Stimulated activated CD8-positive, alpha-beta memory T cell treated with anti-CD3 and anti-CD28 coated beads, Interleukin-15, amount 100 ng/mL, for 48 hours (primary cell): ENCODE measurements at regions not wholly inside any gene's neighbourhood (a gene's known extent, or its start where the extent isn't known, plus 50 kb on each side); places are given as distances from the start of the nearest gene placed in this dataset.

Experiments
- DNase-seq, 2 donors: peaks; one replicate each; pipeline ENCODE4 v3.0.0-alpha.2; 2020; ENCODE audit warnings: low read depth in 2 of 2

DNA sequence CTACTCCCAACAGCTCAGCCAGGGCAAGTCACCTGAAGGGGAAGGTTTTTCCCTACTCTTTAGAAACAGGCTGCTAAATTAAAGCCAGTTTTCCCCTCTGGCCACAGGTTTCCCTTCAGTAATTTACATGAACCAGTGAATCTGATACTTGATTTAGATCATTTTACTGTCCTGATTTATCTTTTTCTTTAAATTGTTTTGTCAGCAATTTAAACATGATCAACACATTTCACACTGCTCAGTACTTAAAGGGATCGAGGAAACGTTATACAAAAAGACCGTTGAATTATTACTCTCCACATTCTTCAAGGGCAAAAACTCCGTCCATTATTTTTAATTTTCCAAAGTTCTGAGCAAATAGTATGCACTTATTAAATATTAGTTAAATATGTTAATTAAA is 1165.7 kb upstream of the GYPC start:
- no peak for DNase-seq

DNA sequence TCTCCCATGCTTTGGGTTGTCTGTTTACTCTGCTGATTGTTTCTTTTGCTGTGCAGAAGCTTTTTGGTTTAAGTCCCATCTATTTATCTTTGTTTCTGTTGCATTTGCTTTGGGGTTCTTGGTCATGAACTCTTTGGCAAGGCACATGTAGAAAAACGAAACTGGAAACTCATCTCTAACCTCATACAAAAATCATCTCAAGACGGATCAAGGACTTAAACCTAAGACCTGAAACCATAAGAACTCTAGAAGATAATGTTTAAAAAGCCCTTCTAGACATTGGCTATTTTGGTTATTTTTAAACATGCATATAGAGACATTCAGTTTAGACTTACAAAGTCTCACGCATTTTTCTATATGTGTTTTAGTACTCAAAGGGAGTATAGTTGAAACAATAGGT is 1164.3 kb upstream of the GYPC start:
- no peak for DNase-seq

- DNase-seq, result no peak
Measured at GRCh38 chr2:125512313-125512712, 1143.6 kb upstream of the GYPC start.

- no peak for DNase-seq
Measured at GRCh38 chr2:125516496-125517109, 1139.4 kb upstream of the GYPC start.

DNA sequence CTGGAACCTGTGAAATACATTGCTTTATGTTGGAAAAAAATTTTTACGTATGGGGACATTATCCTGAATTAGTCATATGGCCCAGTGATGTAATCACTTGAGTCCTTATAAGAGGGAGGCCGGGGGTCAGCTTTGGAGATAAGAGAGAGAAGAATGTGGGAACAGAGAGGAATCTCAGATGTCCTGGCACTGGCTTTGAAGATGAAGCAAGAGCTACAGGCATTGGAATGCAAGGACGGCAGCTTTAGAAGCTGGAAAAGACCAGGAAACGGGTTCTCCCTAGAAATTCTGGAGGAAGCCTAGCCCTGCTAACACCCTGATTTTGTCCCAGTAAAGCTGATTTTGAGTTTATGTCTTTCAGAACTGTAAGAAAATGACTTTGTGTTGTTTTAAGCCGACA is 1129.9 kb upstream of the GYPC start:
- no peak for DNase-seq

DNA sequence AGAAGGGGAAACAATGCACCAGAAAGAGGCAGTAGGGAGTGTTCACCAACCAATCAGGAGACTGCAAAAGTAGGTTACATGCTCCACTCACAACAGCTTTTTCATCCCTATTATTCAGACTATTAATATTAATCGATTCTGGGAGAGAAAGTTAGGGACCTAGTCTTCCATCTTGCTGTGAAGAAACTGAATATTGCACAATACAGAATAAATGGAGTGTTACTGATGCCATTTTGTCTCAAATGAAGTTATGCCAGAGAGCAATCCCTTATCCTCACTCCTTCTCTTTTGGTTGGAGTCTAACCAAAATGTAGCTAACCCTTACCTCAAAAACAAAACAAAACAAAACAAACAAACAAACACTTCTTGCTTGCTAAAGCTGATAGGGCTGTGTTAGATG is 1120.9 kb upstream of the GYPC start:
- no peak for DNase-seq

GRCh38 chr2:125543968-125544514 is 1111.9 kb upstream of the GYPC start:
- DNase-seq, result no peak

GRCh38 chr2:125553768-125554167 is 1102.2 kb upstream of the GYPC start:
- DNase-seq, result no peak

DNA sequence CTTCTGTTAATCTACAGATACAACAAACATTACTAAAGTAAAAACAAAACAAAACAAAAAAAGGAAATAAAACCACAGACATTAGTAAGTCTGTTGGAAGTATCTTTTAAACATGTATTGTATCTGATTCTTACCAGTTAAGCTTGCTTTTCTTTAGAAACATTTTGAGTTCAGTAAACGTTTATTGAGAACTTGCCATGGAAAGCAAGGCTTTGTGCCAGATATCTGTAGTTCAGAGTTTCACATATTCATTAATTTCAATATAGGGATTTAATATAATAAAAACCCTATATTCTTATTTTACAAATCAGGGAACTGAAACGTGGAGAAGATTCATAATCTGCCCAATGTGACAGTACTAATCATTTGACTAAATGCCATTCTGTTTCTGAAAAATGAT is 1101.0 kb upstream of the GYPC start:
- no peak for DNase-seq

GRCh38 chr2:125559186-125559585 is 1096.8 kb upstream of the GYPC start:
- DNase-seq, result no peak

DNA sequence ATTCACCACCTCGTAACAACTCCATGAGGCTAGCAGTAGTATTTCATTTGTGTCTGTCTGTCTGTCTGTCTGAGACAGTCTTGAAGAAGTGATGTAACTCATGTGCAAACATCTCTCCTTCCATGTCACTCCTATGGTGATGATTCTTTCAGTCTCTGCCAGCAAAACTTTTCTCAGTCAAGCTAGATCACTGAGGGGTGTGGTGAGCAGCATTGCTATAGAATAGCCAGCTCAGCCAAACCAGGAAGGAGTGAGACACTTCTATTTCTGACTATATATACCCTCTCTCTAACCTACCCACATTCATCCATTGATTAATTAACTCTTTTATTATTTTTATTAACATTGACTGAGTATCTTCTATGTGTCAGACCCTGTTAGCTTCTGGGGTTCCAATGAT is 1095.1 kb upstream of the GYPC start:
- DNase-seq, result no peak

- DNase-seq, result no peak
Measured at GRCh38 chr2:125561302-125561701, 1094.7 kb upstream of the GYPC start.

- DNase-seq, result no peak
Measured at GRCh38 chr2:125562924-125563323, 1093.0 kb upstream of the GYPC start.

GRCh38 chr2:125564471-125564870 is 1091.5 kb upstream of the GYPC start:
- no peak for DNase-seq

DNA sequence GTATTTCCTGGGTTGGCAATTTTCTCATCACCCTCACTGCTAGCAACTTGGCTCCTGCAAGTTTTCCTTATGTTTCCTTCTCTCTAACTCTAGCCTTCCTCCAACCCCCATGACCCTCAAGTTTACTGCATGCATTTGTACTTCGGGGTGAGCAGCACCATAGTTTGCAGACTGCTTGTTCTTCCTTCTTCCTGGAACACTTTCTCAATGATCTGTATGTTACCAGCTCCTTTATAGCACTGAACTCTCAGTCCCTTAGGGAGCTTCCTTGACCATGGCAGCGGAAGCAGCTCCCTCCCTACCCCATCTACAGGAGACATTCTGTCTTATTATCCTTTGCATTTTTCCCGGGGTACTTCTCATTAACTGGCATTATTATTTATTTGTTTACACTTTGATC is 1089.5 kb upstream of the GYPC start:
- DNase-seq, result no peak

DNA sequence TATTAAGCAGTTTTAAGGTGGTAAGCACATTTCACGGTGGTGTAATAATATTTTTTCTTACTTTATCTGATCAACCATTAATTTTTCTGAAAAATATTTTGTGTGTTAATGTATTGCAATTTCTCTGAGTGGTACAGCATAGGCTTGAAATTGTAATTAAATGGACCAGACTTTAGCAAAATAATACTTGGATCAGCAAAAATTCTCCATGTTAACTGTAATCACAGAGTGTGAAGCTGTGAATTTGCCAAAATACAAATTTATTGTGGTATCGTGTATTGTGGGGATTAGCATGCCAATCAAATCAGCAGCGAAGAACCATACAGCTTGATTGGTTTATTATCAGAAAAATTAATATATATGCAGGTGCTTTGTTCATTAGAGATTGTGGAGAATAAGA is 1088.9 kb upstream of the GYPC start:
- DNase-seq, result no peak

DNA sequence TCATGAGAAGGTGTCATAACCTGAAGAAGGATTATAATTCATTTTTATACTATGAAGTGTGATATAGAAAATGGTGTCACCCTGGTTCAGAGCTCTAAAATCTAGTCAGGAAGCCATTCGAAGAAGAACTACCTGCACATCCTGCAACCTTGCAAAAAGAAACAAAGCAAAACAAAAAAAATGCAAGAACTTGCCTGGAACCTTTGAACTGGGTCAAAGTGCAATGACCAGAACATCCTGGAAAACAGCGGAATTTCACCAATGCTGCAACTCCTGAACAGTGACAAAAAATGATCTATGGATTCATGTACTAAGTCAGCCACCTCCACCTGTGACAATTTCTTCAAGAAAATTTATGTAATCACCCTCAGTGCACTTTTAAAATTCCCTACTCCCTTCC is 1083.3 kb upstream of the GYPC start:
- no peak for DNase-seq

- DNase-seq, result no peak
Measured at GRCh38 chr2:125573432-125573831, 1082.5 kb upstream of the GYPC start.

DNA sequence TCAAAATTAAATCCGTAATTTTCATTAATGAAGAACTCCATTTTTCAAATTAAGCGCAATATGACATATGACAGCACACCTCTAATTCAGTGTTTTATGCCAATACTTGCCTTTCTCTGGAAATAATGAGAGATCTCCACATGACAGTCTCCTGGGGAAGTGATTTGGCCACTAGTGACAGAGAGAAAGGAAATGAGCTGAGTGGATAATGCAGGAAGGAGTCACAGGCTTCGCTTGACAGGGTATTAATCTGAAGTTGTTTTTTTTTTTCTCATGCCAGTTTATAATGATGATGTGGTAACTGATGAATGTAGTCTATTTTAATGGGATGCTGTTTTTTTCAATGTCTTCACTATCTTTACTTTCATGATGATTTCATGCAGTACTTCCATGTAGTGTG is 1079.4 kb upstream of the GYPC start:
- no peak for DNase-seq

GRCh38 chr2:125581557-125581956 is 1074.4 kb upstream of the GYPC start:
- no peak for DNase-seq

DNA sequence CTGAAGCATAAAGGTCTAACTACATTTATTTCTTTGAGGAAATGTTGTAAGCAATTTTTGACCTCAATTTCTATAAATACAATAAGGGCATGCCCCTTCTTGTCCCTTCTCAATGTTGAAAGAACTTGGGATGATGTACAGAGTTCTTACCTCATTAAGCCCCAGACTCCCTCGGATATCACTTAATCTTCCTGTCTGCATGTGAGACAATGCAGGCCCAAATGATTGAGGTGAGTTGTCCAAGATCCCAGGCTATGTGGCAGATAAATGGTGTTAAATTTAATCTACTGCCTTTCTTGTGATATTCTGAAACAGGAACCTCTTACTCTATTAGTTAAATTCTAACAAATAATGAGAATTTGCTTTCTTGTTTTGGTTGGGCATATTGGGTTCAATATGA is 1073.4 kb upstream of the GYPC start:
- no peak for DNase-seq

DNA sequence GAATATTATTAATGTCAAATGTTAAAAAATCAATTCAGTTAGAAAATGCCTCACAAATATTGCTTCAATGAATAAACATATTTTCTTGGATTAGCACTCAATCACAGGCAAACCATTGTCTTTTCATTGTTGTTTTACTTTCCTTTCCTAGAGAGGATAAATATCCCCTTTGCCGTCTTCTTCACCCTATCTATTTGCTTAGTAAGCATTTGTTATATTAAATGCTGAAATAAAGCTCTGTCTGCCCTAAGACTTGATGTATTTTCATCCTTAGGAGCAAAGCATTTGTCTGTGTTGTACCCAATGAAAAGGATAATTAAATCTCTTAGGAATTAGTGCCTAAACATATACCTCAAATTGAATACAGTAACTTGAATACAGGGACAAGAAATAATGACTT is 1071.2 kb upstream of the GYPC start:
- no peak for DNase-seq

GRCh38 chr2:125588780-125589179 is 1067.2 kb upstream of the GYPC start:
- DNase-seq, result no peak

DNA sequence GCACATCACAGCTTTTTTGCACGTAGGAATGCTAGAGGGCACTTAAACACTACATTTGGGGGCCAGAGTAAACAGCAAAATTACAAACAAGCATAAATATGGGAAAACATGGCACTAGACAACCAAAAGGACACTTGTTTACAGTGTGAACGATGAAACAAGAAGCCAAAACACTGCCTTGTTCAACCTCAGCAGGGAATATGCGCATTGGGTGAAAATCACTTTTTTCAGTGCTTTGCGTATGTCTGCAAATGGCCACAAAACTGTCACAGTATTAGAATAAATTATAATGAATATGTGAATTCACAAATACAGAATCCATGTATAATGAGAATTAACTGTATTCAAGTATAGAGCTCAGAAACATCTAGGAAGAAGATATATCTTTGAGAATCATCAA is 1064.0 kb upstream of the GYPC start:
- no peak for DNase-seq
